ENCODE measurements at regions not wholly inside any gene's neighbourhood (a gene's known extent, or its start where the extent isn't known, plus 50 kb on each side); places are given as distances from the start of the nearest gene placed in this dataset.
"Not testable (repeated sequence)": the region's sequence is repeated elsewhere in the genome, so short reads cannot be mapped to it uniquely, and the experiment has no call there.

- no peak for DNase-seq (ENCODE audit: extremely low read depth, low read depth, low spot score)
These were observed 55.1 kb upstream of the F9 start for GRCh38 chrX:139475432-139475831.

GRCh38 chrX:139461945-139462344 lies 68.6 kb upstream of the F9 start:
- DNase-seq (ENCODE audit: extremely low read depth, low read depth, low spot score) = not testable (repeated sequence)

GRCh38 chrX:139454743-139455142 lies 75.8 kb upstream of the F9 start:
- DNase-seq (ENCODE audit: extremely low read depth, low read depth, low spot score) = no peak

GRCh38 chrX:139448996-139449395 lies 81.5 kb upstream of the F9 start:
- DNase-seq (ENCODE audit: extremely low read depth, low read depth, low spot score) = no peak

- no peak for DNase-seq (ENCODE audit: extremely low read depth, low read depth, low spot score)
These were observed 83.7 kb upstream of the F9 start for GRCh38 chrX:139446832-139447231.

- no peak for DNase-seq (ENCODE audit: extremely low read depth, low read depth, low spot score)
These were observed 100.6 kb upstream of the F9 start for GRCh38 chrX:139429913-139430312.

- DNase-seq (ENCODE audit: extremely low read depth, low read depth, low spot score) = no peak
These were observed 107.4 kb upstream of the F9 start for GRCh38 chrX:139423186-139423585.

- not testable (repeated sequence) for DNase-seq (ENCODE audit: extremely low read depth, low read depth, low spot score)
These were observed 132.3 kb upstream of the F9 start for GRCh38 chrX:139398258-139398657.

- no peak for DNase-seq (ENCODE audit: extremely low read depth, low read depth, low spot score)
These were observed 142.3 kb upstream of the F9 start for GRCh38 chrX:139388254-139388653.

GRCh38 chrX:139382529-139382928 lies 148.0 kb upstream of the F9 start:
- DNase-seq (ENCODE audit: extremely low read depth, low read depth, low spot score) = no peak

GRCh38 chrX:139376547-139376946 lies 154.0 kb upstream of the F9 start:
- not testable (repeated sequence) for DNase-seq (ENCODE audit: extremely low read depth, low read depth, low spot score)

GRCh38 chrX:139360356-139360755 lies 170.2 kb upstream of the F9 start:
- no peak for DNase-seq (ENCODE audit: extremely low read depth, low read depth, low spot score)

GRCh38 chrX:139342594-139342991 lies 187.9 kb upstream of the F9 start:
- not testable (repeated sequence) for DNase-seq (ENCODE audit: extremely low read depth, low read depth, low spot score)

GRCh38 chrX:139341855-139342593 lies 188.5 kb upstream of the F9 start:
- DNase-seq (ENCODE audit: extremely low read depth, low read depth, low spot score) = not testable (repeated sequence)

GRCh38 chrX:139332441-139332840 lies 198.1 kb upstream of the F9 start:
- no peak for DNase-seq (ENCODE audit: extremely low read depth, low read depth, low spot score)

GRCh38 chrX:139327355-139327754 lies 203.2 kb upstream of the F9 start:
- DNase-seq (ENCODE audit: extremely low read depth, low read depth, low spot score) = no peak

- DNase-seq (ENCODE audit: extremely low read depth, low read depth, low spot score) = no peak
These were observed 205.8 kb upstream of the F9 start for GRCh38 chrX:139324756-139325155.

GRCh38 chrX:139320661-139321354 lies 209.7 kb upstream of the F9 start:
- DNase-seq (ENCODE audit: extremely low read depth, low read depth, low spot score) = not testable (repeated sequence)

- not testable (repeated sequence) for DNase-seq (ENCODE audit: extremely low read depth, low read depth, low spot score)
These were observed 223.9 kb upstream of the F9 start for GRCh38 chrX:139306675-139307074.

GRCh38 chrX:139304471-139304870 lies 226.1 kb upstream of the F9 start:
- no peak for DNase-seq (ENCODE audit: extremely low read depth, low read depth, low spot score)

GRCh38 chrX:139299309-139299708 lies 231.2 kb upstream of the F9 start:
- no peak for DNase-seq (ENCODE audit: extremely low read depth, low read depth, low spot score)

- no peak for DNase-seq (ENCODE audit: extremely low read depth, low read depth, low spot score)
These were observed 232.1 kb upstream of the F9 start for GRCh38 chrX:139298437-139298836.
